HG02938 (cell line): ENCODE measurements at regions not wholly inside any gene's neighbourhood (a gene's known extent, or its start where the extent isn't known, plus 50 kb on each side); places are given as distances from the start of the nearest gene placed in this dataset.
A peak's percentile ranks its signal among the peaks of the same experiment; 100 is the strongest.

Experiments used
- ATAC-seq: cut with Tn5 transposase; IDR thresholded peaks from one replicate; pipeline ENCODE4 v1.9.1; 2021; ENCODE audit warnings: mild to moderate bottlenecking, moderate library complexity; ENCODE audit not compliant: unreplicated experiment

- ATAC-seq: no peak
Measured at GRCh38 chr6:132868057-132868456, 53.7 kb downstream of the RPS12 start.

- peak; percentile 100 for ATAC-seq
Measured at GRCh38 chr6:132872923-132873322, 58.6 kb downstream of the RPS12 start.

GRCh38 chr6:132877003-132877402 is 62.6 kb downstream of the RPS12 start:
- ATAC-seq: no peak

GRCh38 chr6:132887204-132887603 is 72.8 kb downstream of the RPS12 start:
- ATAC-seq: no peak

- no peak for ATAC-seq
Measured at GRCh38 chr6:132888701-132889100, 74.3 kb downstream of the RPS12 start.

GRCh38 chr6:132892929-132893771 is 78.8 kb downstream of the RPS12 start:
- peak; percentile 31 for ATAC-seq

- peak; percentile 54 for ATAC-seq
Measured at GRCh38 chr6:132893772-132894490, 79.6 kb downstream of the RPS12 start.

GRCh38 chr6:132898376-132898775 is 84.0 kb downstream of the RPS12 start:
- ATAC-seq: no peak

- no peak for ATAC-seq
Measured at GRCh38 chr6:132900849-132901248, 86.5 kb downstream of the RPS12 start.

GRCh38 chr6:132902901-132903300 is 88.5 kb downstream of the RPS12 start:
- ATAC-seq: no peak

- ATAC-seq: no peak
Measured at GRCh38 chr6:132907231-132907630, 92.9 kb downstream of the RPS12 start.

GRCh38 chr6:132907914-132908313 is 93.5 kb downstream of the RPS12 start:
- ATAC-seq: no peak

GRCh38 chr6:132909742-132910141 is 95.4 kb downstream of the RPS12 start:
- no peak for ATAC-seq

- no peak for ATAC-seq
Measured at GRCh38 chr6:132910759-132911158, 96.4 kb downstream of the RPS12 start.

GRCh38 chr6:132919045-132919860 is 104.9 kb downstream of the RPS12 start:
- ATAC-seq: no peak

GRCh38 chr6:132927713-132928112 is 113.3 kb downstream of the RPS12 start:
- no peak for ATAC-seq

- no peak for ATAC-seq
Measured at GRCh38 chr6:132929141-132929540, 114.8 kb downstream of the RPS12 start.

- no peak for ATAC-seq
Measured at GRCh38 chr6:132931313-132931712, 116.9 kb downstream of the RPS12 start.

- no peak for ATAC-seq
Measured at GRCh38 chr6:132931936-132932514, 117.7 kb downstream of the RPS12 start.

GRCh38 chr6:132932588-132932987 is 118.2 kb downstream of the RPS12 start:
- ATAC-seq: no peak

GRCh38 chr6:132933090-132933489 is 118.7 kb downstream of the RPS12 start:
- no peak for ATAC-seq
